T47D (cell line): ENCODE measurements at regions not wholly inside any gene's neighbourhood (a gene's known extent, or its start where the extent isn't known, plus 50 kb on each side); places are given as distances from the start of the nearest gene placed in this dataset.
A peak's percentile ranks its signal among the peaks of the same experiment; 100 is the strongest.
"Not testable (repeated sequence)": the region's sequence is repeated elsewhere in the genome, so short reads cannot be mapped to it uniquely, and the experiment has no call there.

Experiments used
- DNase-seq, 2 experiments: peaks; one replicate each; pipeline versions ENCODE4 v3.0.0 to v3.0.0-alpha.2; 2011 to 2012; ENCODE audit warnings: low read depth in 1 of 2, low spot score in 1 of 2
- JUND ChIP-seq: IDR thresholded peaks from 2 replicates; pipeline ENCODE4 v1.6.1; 2012; ENCODE audit warnings: low read depth
- in situ Hi-C: cut with HindIII; loops from 2 replicates; pipeline ENCODE4 v1.10.0; 2016; ENCODE audit warnings: low sequenced_read_pairs, low pct_unique_long_range_greater_than_20kb

GRCh38 chr1:8136766-8137165 is 110.7 kb upstream of the ERRFI1 start:
- DNase-seq: no peak
- in situ Hi-C loops: no loop called here
- TF ChIP-seq JUND: no peak

DNA sequence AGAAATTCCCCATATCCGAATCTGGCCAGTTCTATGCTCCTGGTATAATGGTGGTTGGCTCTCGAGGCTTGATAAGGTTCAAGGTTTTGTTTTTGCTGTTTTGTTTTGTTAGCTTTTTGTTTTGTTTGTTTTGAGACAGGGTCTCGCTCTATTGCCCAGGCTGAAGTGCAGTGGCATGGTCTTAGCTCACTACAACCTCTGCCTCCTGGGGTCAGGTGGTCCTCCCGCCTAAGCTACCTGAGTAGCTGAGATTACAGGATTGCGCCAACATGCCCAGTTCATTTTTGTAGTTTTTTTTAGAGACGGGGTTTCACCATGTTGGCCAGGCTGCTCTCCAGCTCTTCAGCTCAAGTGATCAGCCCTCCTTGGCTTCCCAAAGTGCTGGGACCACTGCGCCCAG is 109.1 kb upstream of the ERRFI1 start:
- in situ Hi-C loops: no loop called here
- TF ChIP-seq JUND: no peak
- DNase-seq: no peak

- no peak for DNase-seq
- TF ChIP-seq JUND: no peak
- in situ Hi-C loops: no loop called here
Observed at GRCh38 chr1:8134546-8135235, 108.6 kb upstream of the ERRFI1 start.

- in situ Hi-C loops: no loop called here
- DNase-seq: no peak
Observed at GRCh38 chr1:8133657-8134430, 107.7 kb upstream of the ERRFI1 start.

DNA sequence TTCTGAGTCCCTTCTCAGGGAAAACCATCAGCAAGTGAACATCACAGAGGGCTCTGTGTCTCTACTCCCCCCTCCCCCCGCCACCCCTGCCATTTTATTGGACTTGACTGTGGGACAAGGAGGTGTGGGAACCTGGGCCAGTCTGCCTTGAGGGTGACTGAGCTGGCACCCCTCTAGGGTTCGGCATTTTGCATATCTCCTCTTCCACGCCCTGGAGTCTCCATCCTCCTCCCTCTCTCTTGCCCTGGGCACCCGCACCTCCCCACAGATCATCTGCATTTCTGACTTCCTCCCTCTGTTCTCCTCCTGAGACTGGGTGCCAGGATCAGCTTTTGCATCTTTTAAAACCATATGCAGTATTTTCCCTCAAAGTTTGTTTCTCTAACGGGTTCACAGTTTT is 107.1 kb upstream of the ERRFI1 start:
- no peak for DNase-seq

More at GRCh38 chr1:8133657-8134430, 107.7 kb upstream of the ERRFI1 start:
- no peak for TF ChIP-seq JUND

DNA sequence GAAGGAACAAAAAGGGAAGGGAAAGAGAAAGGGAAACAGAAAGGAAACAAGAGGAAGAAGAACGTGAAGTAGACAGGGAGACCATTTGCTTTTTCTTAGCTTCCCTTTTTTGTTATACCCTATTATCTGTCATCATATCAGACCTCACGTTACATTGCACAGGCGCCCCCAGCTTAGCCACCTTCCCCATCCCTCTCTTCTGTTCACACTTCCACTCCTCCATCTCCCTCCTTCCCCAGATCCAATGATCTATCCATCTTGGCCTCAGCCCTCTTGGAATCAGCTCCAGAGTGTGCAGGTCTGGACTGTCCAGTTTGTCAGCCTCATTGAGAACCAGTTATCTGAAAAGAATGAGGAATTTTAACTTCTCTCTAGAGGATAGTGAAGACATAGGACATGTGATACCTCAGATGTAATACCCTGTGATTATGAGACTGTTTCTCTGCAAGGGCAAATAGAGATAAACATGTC is 101.1 kb upstream of the ERRFI1 start:
- in situ Hi-C loops: no loop called here
- no peak for TF ChIP-seq JUND
- peak in 1 of 2 experiments; percentile 15 for DNase-seq

More for the DNA sequence above, 107.1 kb upstream of the ERRFI1 start:
- TF ChIP-seq JUND: no peak
- in situ Hi-C loops: no loop called here

DNA sequence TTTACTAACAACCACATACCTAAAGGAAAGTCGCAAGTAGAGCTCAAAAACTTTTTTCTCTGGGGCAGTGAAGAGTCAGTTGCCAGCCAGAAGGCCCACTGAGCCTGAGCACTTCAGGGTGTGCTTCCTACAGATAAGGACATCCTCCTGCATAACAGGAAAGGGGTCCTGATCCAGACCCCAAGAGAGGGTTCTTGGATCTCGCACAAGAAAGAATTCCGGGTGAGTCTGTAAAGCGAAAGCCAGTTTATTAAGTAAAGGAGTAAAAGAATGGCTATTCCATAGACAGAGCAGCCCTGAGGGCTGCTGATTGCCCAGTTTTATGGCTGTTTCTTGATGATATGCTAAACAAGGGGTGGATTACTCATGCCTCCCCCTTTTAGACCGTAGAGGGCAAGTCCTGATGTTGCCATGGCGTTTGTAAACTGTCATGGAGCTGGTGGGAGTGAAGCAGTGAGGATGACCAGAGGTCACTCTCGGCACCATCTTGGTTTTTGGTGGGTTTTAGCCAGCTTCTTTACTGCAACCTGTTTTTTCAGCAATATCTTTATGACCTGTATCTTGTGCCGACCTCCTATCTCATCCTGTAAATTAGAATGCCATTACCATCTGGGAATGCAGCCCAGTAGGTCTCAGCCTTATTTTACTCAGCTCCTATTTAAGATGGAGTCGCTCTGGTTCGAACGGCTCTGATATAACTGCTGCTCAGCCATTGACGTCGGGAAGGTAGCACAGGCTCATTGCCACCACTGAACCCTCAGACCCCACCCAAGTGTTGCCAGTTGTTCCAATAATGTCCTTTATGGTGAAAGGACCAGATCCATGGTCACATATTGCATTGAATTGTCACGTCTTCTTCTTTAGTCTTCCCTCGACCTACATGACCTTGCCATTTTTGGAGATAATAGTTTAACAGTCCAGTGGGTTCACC is 96.6 kb upstream of the ERRFI1 start:
- no peak for DNase-seq
- TF ChIP-seq JUND: no peak
- in situ Hi-C loops: no loop called here

- TF ChIP-seq JUND: no peak
- in situ Hi-C loops: no loop called here
- DNase-seq: no peak
Observed at GRCh38 chr1:8122160-8122476, 96.0 kb upstream of the ERRFI1 start.

GRCh38 chr1:8121261-8122159 is 95.4 kb upstream of the ERRFI1 start:
- no peak for TF ChIP-seq JUND
- in situ Hi-C loops: no loop called here
- peak in 1 of 2 experiments; percentile 60 for DNase-seq

DNA sequence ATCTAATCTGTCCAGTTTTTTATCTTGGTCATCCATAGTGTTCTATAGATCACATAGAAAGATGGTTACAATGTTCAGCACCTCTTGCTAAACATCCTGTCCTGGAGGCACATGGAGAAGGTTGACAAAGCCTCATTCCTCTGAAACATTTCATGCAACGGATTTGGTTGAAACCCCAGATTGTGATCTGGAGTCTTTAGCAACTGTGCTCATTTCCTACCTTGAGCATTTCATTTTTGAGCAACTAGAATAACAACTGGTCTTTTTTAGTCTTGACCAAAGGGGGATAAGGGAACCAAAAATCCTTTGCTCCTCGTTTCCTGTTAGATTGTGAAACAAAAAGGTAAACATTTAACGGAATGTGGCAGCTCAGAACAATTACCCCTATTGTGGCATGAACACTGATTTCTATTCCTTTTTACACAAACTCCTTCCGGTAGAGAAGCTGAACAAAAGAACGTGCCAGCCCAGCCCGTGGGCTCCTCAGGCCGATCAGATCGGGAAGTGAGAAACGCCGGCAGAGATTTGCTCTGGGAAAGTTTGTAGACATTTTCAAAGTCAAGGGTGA is 94.7 kb upstream of the ERRFI1 start:
- in situ Hi-C loops: no loop called here
- 0 out of 2 replicates have a peak, but pooled peaks have one; percentile 65 for TF ChIP-seq JUND
- peak in 1 of 2 experiments; percentile 88 for DNase-seq

- DNase-seq, in situ Hi-C loops: not testable (repeated sequence)
Observed at GRCh38 chr1:8118736-8119135, 92.6 kb upstream of the ERRFI1 start.
